Type B pancreatic cell (in vitro differentiated cells): ENCODE measurements at regions not wholly inside any gene's neighbourhood (a gene's known extent, or its start where the extent isn't known, plus 50 kb on each side); places are given as distances from the start of the nearest gene placed in this dataset.

Experiments used
- DNase-seq: peaks from one replicate; pipeline ENCODE4 v3.0.0; 2021; ENCODE audit warnings: mixed read lengths; ENCODE audit not compliant: unreplicated experiment; ENCODE audit errors: extremely low spot score
- H3K27ac Mint-ChIP-seq: 2 replicates; pipeline ENCODE4 v1.8.0; 2021; ENCODE audit warnings: mild to moderate bottlenecking, mixed read lengths
- H3K27me3 Mint-ChIP-seq: 2 replicates; pipeline ENCODE4 v1.8.0; 2021; ENCODE audit warnings: mixed read lengths
- H3K36me3 Mint-ChIP-seq: 2 replicates; pipeline ENCODE4 v1.8.0; 2021; ENCODE audit warnings: mixed read lengths
- H3K4me1 Mint-ChIP-seq: one replicate; pipeline ENCODE4 v1.8.0; 2021; ENCODE audit warnings: mixed read lengths; ENCODE audit not compliant: unreplicated experiment
- H3K4me3 Mint-ChIP-seq: 2 replicates; pipeline ENCODE4 v1.8.0; 2021; ENCODE audit warnings: mild to moderate bottlenecking, mixed read lengths
- H3K9me3 Mint-ChIP-seq: 2 replicates; pipeline ENCODE4 v1.8.0; 2021; ENCODE audit warnings: mixed read lengths
- TF ChIP-seq, protein P1 (sequence below): fragments of 200-600 bp; sonication (generic); conservative IDR thresholded peaks from 2 replicates; pipeline ENCODE4 v1.5.0; 2021; ENCODE audit warnings: antibody characterized with exemption, mild to moderate bottlenecking

DNA sequence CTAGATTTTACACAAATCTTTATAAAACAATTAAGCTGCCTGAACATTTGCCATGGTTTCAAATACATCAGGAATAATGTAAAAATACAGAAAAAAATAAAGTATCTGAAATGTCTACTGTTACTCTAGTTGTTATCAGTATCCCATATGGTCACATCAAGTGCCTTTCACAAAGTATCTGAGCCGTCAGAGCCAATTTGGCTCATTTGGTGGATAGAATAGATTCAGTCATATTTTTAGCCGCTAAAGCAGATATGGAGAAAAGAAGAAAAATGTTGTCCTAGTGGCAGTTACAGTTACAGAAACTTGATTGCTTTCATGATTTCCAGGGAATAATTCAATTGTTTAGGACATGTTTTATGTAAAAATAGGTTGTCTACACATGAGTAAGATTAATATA is 641.1 kb downstream of the RAPGEF2 start:
- Mint-ChIP-seq H3K4me3 (no peak overlapping the region), H3K27ac (no peak overlapping the region), H3K27me3 (no peaks in the 10 kb centered on the region), H3K9me3 (no peaks in the 10 kb centered on the region), H3K4me1 (no peaks in the 10 kb centered on the region), H3K36me3 (no peaks in the 10 kb centered on the region)
- DNase-seq: no peak
- TF ChIP-seq, protein P1, sequence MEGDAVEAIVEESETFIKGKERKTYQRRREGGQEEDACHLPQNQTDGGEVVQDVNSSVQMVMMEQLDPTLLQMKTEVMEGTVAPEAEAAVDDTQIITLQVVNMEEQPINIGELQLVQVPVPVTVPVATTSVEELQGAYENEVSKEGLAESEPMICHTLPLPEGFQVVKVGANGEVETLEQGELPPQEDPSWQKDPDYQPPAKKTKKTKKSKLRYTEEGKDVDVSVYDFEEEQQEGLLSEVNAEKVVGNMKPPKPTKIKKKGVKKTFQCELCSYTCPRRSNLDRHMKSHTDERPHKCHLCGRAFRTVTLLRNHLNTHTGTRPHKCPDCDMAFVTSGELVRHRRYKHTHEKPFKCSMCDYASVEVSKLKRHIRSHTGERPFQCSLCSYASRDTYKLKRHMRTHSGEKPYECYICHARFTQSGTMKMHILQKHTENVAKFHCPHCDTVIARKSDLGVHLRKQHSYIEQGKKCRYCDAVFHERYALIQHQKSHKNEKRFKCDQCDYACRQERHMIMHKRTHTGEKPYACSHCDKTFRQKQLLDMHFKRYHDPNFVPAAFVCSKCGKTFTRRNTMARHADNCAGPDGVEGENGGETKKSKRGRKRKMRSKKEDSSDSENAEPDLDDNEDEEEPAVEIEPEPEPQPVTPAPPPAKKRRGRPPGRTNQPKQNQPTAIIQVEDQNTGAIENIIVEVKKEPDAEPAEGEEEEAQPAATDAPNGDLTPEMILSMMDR: no peak

DNA sequence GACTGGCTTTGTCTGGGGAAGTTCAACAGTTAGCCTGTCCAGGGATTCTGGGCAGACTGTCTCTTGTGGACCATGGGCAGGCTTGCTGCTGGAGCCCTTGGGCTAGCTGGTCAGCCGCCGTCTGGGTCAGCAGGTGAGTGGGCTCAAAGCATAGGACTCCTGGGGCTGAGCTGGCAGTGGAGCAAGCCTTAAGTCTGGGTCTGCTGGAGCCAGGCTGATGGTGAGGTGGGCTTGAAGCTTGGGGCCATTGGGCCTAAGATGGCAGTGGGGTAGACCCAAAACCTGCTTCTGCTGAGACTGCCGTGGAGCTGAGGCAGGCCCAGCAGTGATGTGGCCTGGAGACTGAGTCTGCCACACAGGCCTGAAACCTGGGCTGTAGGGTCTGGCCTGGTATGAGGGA is 645.1 kb downstream of the RAPGEF2 start:
- Mint-ChIP-seq H3K4me3 (no peak overlapping the region), H3K36me3 (no peaks in the 10 kb centered on the region), H3K4me1 (no peaks in the 10 kb centered on the region), H3K9me3 (no peaks in the 10 kb centered on the region), H3K27me3 (no peaks in the 10 kb centered on the region), H3K27ac (no peak overlapping the region)
- no peak for DNase-seq
- TF ChIP-seq, protein P1: no peak

DNA sequence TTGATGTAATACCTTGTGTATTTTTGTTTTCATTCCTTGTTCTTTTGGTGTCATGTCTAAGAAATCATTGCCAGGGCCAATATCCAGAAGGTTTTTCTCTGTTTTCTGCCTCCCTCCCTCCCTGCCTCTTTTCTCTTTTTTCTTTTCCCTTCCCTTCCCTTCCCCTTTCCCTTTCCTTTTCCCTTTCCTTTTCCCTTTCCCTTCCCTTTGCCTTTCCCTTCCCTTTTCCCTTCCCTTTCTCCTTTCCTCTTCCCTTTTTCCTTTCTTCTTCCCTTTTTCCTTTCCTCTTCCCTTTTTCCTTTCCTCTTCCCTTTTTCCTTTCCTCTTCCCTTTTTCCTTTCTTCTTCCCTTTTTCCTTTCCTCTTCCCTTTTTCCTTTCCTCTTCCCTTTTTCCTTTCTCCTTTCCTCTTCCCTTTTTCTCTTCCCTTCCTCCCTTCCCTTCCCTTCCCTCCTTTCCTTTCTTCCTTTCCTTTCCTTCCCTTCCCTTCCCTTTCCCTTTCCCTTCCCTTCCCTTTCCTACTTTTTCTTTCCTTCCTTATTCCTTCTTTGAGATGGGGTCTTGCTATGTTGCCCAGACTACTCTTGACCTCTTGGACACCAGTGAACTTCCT is 646.1 kb downstream of the RAPGEF2 start:
- Mint-ChIP-seq H3K9me3 (peaks cover under 1% of the 10 kb centered on the region), H3K4me1 (no peaks in the 10 kb centered on the region), H3K4me3 (no peak overlapping the region), H3K36me3 (no peaks in the 10 kb centered on the region), H3K27ac (no peak overlapping the region), H3K27me3 (no peaks in the 10 kb centered on the region)
- TF ChIP-seq, protein P1: no peak
- DNase-seq: no peak

DNA sequence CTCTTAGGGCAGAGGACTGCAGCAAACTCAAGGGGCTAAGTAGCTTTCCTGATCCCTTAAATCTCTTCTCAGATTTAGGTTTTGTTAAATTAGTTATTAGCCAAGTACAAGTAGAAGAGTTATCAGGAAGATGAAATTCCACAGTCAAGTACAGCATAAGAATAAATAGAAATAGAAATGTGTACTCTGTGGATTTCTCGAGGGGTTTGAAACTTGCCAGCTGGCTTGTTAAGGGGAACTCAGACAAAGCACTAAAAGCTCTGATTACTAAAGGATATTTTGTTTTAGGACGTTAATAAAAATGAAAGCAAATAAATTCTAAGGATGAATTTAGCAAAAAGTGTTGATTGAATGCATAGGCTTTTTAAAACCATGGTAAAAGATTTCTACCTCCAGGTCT is 654.6 kb downstream of the RAPGEF2 start:
- no peak overlapping the region for H3K4me3 Mint-ChIP-seq
- no peaks in the 10 kb centered on the region for H3K4me1 Mint-ChIP-seq
- H3K27me3 Mint-ChIP-seq: no peaks in the 10 kb centered on the region
- no peak overlapping the region for H3K27ac Mint-ChIP-seq
- no peak for DNase-seq
- no peaks in the 10 kb centered on the region for H3K36me3 Mint-ChIP-seq
- TF ChIP-seq, protein P1: no peak
- peaks cover 11% of the 10 kb centered on the region for H3K9me3 Mint-ChIP-seq

DNA sequence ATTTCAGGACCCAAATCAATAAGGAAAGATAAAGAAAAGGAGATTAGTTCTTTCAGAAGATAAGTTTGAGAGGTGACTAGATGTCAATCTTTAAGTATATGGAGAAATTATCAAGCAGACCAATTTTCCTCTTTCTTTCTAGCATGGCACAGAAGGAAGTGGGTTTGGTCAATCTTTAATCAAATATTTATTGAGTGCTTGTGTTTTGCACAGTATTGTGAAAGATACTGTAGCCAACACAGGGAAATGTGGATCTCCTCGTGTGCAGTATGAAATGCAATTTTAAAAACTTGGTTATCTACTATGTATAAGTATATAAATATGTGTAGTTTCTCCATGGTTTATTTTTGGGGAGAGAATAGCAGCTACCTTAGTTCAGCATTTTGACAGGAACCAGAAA is 655.2 kb downstream of the RAPGEF2 start:
- no peaks in the 10 kb centered on the region for H3K4me1 Mint-ChIP-seq
- TF ChIP-seq, protein P1: no peak
- no peak overlapping the region for H3K27ac Mint-ChIP-seq
- no peaks in the 10 kb centered on the region for H3K36me3 Mint-ChIP-seq
- peaks cover 11% of the 10 kb centered on the region for H3K9me3 Mint-ChIP-seq
- H3K4me3 Mint-ChIP-seq: no peak overlapping the region
- DNase-seq: no peak
- no peaks in the 10 kb centered on the region for H3K27me3 Mint-ChIP-seq

DNA sequence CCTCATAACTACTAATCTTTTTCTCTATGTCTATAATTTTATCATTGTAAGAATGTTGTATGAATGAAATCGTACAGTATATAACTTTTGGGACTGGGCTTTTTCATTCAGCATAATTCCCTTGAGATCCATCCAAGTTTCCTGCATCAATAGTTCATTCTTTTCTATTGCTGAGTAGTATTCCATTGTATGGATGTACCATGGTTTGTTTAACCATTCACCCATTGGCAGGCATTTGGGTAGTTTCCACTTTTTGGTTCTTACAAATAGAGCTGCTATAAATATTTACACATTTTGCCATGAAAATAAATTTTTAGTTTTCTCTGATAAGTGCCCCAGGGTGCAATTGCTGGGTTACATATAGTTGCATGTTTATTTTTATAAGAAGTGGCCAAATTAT is 659.8 kb downstream of the RAPGEF2 start:
- TF ChIP-seq, protein P1: no peak
- Mint-ChIP-seq H3K4me1 (no peaks in the 10 kb centered on the region), H3K4me3 (no peak overlapping the region)

More for the DNA sequence above, 659.8 kb downstream of the RAPGEF2 start:
- Mint-ChIP-seq H3K27ac (no peak overlapping the region), H3K9me3 (no peaks in the 10 kb centered on the region), H3K27me3 (no peaks in the 10 kb centered on the region), H3K36me3 (no peaks in the 10 kb centered on the region)
- no peak for DNase-seq
